ENCODE measurements at regions not wholly inside any gene's neighbourhood (a gene's known extent, or its start where the extent isn't known, plus 50 kb on each side); places are given as distances from the start of the nearest gene placed in this dataset.

- Histone ChIP-seq H3K9me3 (no peaks in the 10 kb centered on the region), H3K36me3 (ENCODE audit: low read depth, missing control alignments) (no peaks in the 10 kb centered on the region), H3K27ac (no peak overlapping the region), H3K4me3 (no peak overlapping the region), H3K4me1 (no peaks in the 10 kb centered on the region), H3K27me3 (no peaks in the 10 kb centered on the region)
- WGBS, 2 donors, result 71 to 80% methylated on average over 6 of the region's 6 CpGs
- no peak for TF ChIP-seq POLR2A (IDR thresholded peaks at IDR 0.05)
- TF ChIP-seq CTCF (IDR thresholded peaks at IDR 0.05), result no peak
- DNase-seq, result no peak
- intact Hi-C loops (cut with DNase I; ENCODE audit: low total_unique reads), result no loop called here
Observed at GRCh38 chr4:41420541-41420940, 117.4 kb upstream of the LIMCH1 start.

GRCh38 chr4:41423117-41423516 lies 114.8 kb upstream of the LIMCH1 start:
- no peaks in the 10 kb centered on the region for H3K27me3 ChIP-seq
- no peaks in the 10 kb centered on the region for H3K36me3 ChIP-seq (ENCODE audit: low read depth, missing control alignments)
- DNase-seq, result no peak
- H3K4me1 ChIP-seq, result no peaks in the 10 kb centered on the region
- intact Hi-C loops (cut with DNase I; ENCODE audit: low total_unique reads), result no loop called here
- TF ChIP-seq POLR2A (IDR thresholded peaks at IDR 0.05) (no peak), CTCF (IDR thresholded peaks at IDR 0.05) (no peak)
- H3K27ac ChIP-seq, result no peak overlapping the region
- no peak overlapping the region for H3K4me3 ChIP-seq
- 88 to 92% methylated on average over 3 of the region's 3 CpGs for WGBS, 2 donors
- no peaks in the 10 kb centered on the region for H3K9me3 ChIP-seq

- no peak for DNase-seq
- Histone ChIP-seq H3K4me3 (no peak overlapping the region), H3K27ac (no peak overlapping the region), H3K36me3 (ENCODE audit: low read depth, missing control alignments) (no peaks in the 10 kb centered on the region), H3K9me3 (no peaks in the 10 kb centered on the region), H3K27me3 (no peaks in the 10 kb centered on the region), H3K4me1 (no peaks in the 10 kb centered on the region)
- no peak for TF ChIP-seq CTCF (IDR thresholded peaks at IDR 0.05)
- no peak for TF ChIP-seq POLR2A (IDR thresholded peaks at IDR 0.05)
- intact Hi-C loops (cut with DNase I; ENCODE audit: low total_unique reads), result no loop called here
Observed at GRCh38 chr4:41424522-41424921, 113.4 kb upstream of the LIMCH1 start.

DNA sequence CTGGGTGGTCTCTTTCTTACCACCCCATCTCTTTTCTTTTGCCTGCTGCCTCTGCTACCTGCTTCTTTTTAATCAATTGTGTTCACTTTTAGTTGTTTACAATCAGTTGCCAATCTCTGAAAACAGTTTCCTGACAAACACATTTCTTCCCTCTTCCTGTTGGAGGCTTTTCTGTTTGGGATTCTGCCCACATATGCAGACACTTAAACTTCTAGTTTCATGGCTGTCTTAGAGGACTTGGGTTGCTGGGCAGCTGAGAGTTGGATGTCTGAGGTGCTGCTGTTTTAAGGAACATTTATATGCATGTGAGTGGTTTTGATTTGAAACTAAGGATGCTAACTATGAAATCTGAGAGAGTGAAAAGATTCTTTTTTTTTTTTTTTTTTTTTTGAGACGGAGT lies 112.3 kb upstream of the LIMCH1 start:
- H3K9me3 ChIP-seq, result no peaks in the 10 kb centered on the region
- no peaks in the 10 kb centered on the region for H3K36me3 ChIP-seq (ENCODE audit: low read depth, missing control alignments)
- intact Hi-C loops (cut with DNase I; ENCODE audit: low total_unique reads), result no loop called here
- no peak for DNase-seq
- H3K27me3 ChIP-seq, result no peaks in the 10 kb centered on the region
- H3K4me3 ChIP-seq, result no peak overlapping the region
- TF ChIP-seq CTCF (IDR thresholded peaks at IDR 0.05) (no peak), POLR2A (IDR thresholded peaks at IDR 0.05) (no peak)
- no peak overlapping the region for H3K27ac ChIP-seq
- H3K4me1 ChIP-seq, result no peaks in the 10 kb centered on the region
- 83 to 86% methylated on average over 1 of the region's 1 CpG for WGBS, 2 donors

GRCh38 chr4:41426539-41426938 lies 111.4 kb upstream of the LIMCH1 start:
- intact Hi-C loops (cut with DNase I; ENCODE audit: low total_unique reads), result no loop called here

More at GRCh38 chr4:41426539-41426938, 111.4 kb upstream of the LIMCH1 start:
- TF ChIP-seq POLR2A (IDR thresholded peaks at IDR 0.05), result no peak
- TF ChIP-seq CTCF (IDR thresholded peaks at IDR 0.05), result no peak
- no peak overlapping the region for H3K27ac ChIP-seq
- no peaks in the 10 kb centered on the region for H3K27me3 ChIP-seq
- DNase-seq, result no peak
- no peaks in the 10 kb centered on the region for H3K4me1 ChIP-seq
- no peaks in the 10 kb centered on the region for H3K36me3 ChIP-seq (ENCODE audit: low read depth, missing control alignments)
- H3K4me3 ChIP-seq, result no peak overlapping the region
- no peaks in the 10 kb centered on the region for H3K9me3 ChIP-seq
- 71 to 74% methylated on average over 3 of the region's 3 CpGs for WGBS, 2 donors
